Fibroblast of peridontal ligament (primary cell): ENCODE measurements at regions not wholly inside any gene's neighbourhood (a gene's known extent, or its start where the extent isn't known, plus 50 kb on each side); places are given as distances from the start of the nearest gene placed in this dataset.

Experiments used
- DNase-seq: peaks from one replicate; pipeline ENCODE4 v3.0.0-alpha.2; 2010; ENCODE audit errors: extremely low read depth

GRCh38 chr15:29369261-29369660, 99.6 kb upstream of the NSMCE3 start:
- no peak for DNase-seq

GRCh38 chr15:29364426-29365078, 94.9 kb upstream of the NSMCE3 start:
- DNase-seq, result peak; percentile 73

GRCh38 chr15:29361560-29361959, 91.9 kb upstream of the NSMCE3 start:
- no peak for DNase-seq

- DNase-seq, result no peak
These were observed 90.5 kb upstream of the NSMCE3 start for GRCh38 chr15:29360152-29360551.

- no peak for DNase-seq
These were observed 87.2 kb upstream of the NSMCE3 start for GRCh38 chr15:29356786-29357185.

GRCh38 chr15:29355477-29355876, 85.9 kb upstream of the NSMCE3 start:
- DNase-seq, result no peak

- DNase-seq, result no peak
These were observed 82.8 kb upstream of the NSMCE3 start for GRCh38 chr15:29352402-29352801.

- DNase-seq, result no peak
These were observed 79.6 kb upstream of the NSMCE3 start for GRCh38 chr15:29349196-29349595.

- no peak for DNase-seq
These were observed 78.8 kb upstream of the NSMCE3 start for GRCh38 chr15:29348336-29348914.

GRCh38 chr15:29346998-29347397, 77.4 kb upstream of the NSMCE3 start:
- DNase-seq, result no peak

- no peak for DNase-seq
These were observed 76.2 kb upstream of the NSMCE3 start for GRCh38 chr15:29345549-29346525.

- no peak for DNase-seq
These were observed 74.9 kb upstream of the NSMCE3 start for GRCh38 chr15:29344474-29344873.

GRCh38 chr15:29343229-29343628, 73.6 kb upstream of the NSMCE3 start:
- no peak for DNase-seq

GRCh38 chr15:29342201-29342600, 72.6 kb upstream of the NSMCE3 start:
- DNase-seq, result no peak

GRCh38 chr15:29337156-29337959, 67.7 kb upstream of the NSMCE3 start:
- DNase-seq, result peak; percentile 87

GRCh38 chr15:29334544-29334943, 64.9 kb upstream of the NSMCE3 start:
- no peak for DNase-seq

- DNase-seq, result no peak
These were observed 63.6 kb upstream of the NSMCE3 start for GRCh38 chr15:29333261-29333660.

GRCh38 chr15:29331669-29332068, 62.0 kb upstream of the NSMCE3 start:
- DNase-seq, result no peak

- DNase-seq, result no peak
These were observed 61.4 kb upstream of the NSMCE3 start for GRCh38 chr15:29331071-29331470.

GRCh38 chr15:29324746-29325145, 55.1 kb upstream of the NSMCE3 start:
- DNase-seq, result no peak

GRCh38 chr15:29323557-29323956, 53.9 kb upstream of the NSMCE3 start:
- no peak for DNase-seq

GRCh38 chr15:29322415-29322814, 52.8 kb upstream of the NSMCE3 start:
- no peak for DNase-seq
